Endothelial cell of umbilical vein (primary cell): ENCODE measurements at regions not wholly inside any gene's neighbourhood (a gene's known extent, or its start where the extent isn't known, plus 50 kb on each side); places are given as distances from the start of the nearest gene placed in this dataset.

Experiments
- EZH2 ChIP-seq: IDR thresholded peaks from 2 replicates; pipeline ENCODE4 v1.6.1; 2012; ENCODE audit warnings: borderline replicate concordance, low read depth, mild to moderate bottlenecking, moderate library complexity, low read length, inconsistent platforms; ENCODE audit not compliant: severe bottlenecking
- FOS ChIP-seq: IDR thresholded peaks from 2 replicates; pipeline ENCODE4 v1.6.1; 2011; ENCODE audit warnings: mild to moderate bottlenecking, low read length, moderate library complexity, borderline replicate concordance; ENCODE audit not compliant: insufficient read depth
- JUN ChIP-seq: IDR thresholded peaks from 2 replicates; pipeline ENCODE4 v1.6.1; 2011; ENCODE audit warnings: borderline replicate concordance, low read depth; ENCODE audit not compliant: insufficient read length, insufficient read depth
- POLR2A ChIP-seq: IDR thresholded peaks from 2 replicates; pipeline ENCODE4 v1.6.1; 2012; ENCODE audit warnings: low read depth, mild to moderate bottlenecking, control low read depth, low read length
- POLR2AphosphoS5 ChIP-seq: IDR thresholded peaks from 2 replicates; pipeline ENCODE4 v1.6.1; 2012; ENCODE audit warnings: low read depth, mild to moderate bottlenecking, control low read depth, low read length, moderate library complexity; ENCODE audit not compliant: insufficient read depth
- TF ChIP-seq, protein P1 (sequence below), 2 donors: IDR thresholded peaks; 1 replicate in 1 of 2; 2 replicates in 1 of 2; pipeline ENCODE4 v1.5.1; 2011; ENCODE audit warnings: low read length in 2 of 2, mild to moderate bottlenecking in 2 of 2, moderate library complexity in 2 of 2, control low read depth in 1 of 2, inconsistent platforms in 1 of 2, low read depth in 1 of 2; ENCODE audit not compliant: insufficient read depth in 1 of 2; ENCODE audit errors: extremely low read depth in 1 of 2

DNA sequence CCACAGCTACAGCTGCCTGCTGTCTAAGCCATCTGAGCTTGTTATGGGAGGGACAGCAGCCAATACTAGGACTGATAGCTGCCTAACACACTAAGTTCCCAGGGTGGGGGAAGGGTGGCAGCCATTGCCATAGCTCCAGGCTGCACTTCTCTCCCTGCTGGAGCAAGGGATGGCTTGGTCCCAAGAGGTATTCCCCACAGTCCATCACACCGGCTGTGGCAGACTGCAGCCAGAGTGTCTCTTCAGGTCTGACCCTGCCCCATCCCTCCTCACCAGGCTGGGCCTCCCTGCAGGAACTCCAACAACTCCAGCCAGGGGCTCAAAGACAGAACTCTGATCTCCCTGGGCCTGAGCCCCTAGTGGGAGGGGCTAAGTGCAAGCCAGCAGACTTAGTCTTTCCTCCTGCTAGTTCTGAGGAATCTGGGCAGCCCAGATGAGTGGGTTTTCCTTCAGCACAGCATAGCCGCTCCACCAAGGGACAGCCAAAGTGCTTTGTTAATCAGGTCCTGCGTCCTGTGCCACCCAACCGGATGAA, 632.1 kb downstream of the SOCS6 start:
- TF ChIP-seq, protein P1, sequence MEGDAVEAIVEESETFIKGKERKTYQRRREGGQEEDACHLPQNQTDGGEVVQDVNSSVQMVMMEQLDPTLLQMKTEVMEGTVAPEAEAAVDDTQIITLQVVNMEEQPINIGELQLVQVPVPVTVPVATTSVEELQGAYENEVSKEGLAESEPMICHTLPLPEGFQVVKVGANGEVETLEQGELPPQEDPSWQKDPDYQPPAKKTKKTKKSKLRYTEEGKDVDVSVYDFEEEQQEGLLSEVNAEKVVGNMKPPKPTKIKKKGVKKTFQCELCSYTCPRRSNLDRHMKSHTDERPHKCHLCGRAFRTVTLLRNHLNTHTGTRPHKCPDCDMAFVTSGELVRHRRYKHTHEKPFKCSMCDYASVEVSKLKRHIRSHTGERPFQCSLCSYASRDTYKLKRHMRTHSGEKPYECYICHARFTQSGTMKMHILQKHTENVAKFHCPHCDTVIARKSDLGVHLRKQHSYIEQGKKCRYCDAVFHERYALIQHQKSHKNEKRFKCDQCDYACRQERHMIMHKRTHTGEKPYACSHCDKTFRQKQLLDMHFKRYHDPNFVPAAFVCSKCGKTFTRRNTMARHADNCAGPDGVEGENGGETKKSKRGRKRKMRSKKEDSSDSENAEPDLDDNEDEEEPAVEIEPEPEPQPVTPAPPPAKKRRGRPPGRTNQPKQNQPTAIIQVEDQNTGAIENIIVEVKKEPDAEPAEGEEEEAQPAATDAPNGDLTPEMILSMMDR (IDR thresholded peaks at IDR 0.05; ENCODE audit: extremely low read depth in 1 of 2, insufficient read depth in 1 of 2, low read depth in 1 of 2, low read length in 2 of 2), result no peak
- TF ChIP-seq POLR2A (no peak), FOS (no peak), EZH2 (no peak), JUN (no peak), POLR2AphosphoS5 (no peak)
